Loucy (cell line): ENCODE measurements at regions not wholly inside any gene's neighbourhood (a gene's known extent, or its start where the extent isn't known, plus 50 kb on each side); places are given as distances from the start of the nearest gene placed in this dataset.

Source experiments
- EZH2phosphoT487 ChIP-seq: fragments of 200-600 bp; IDR thresholded peaks from 2 replicates; pipeline ENCODE4 v1.6.1; 2018; ENCODE audit warnings: antibody characterized with exemption, mild to moderate bottlenecking, moderate library complexity, borderline replicate concordance
- TF ChIP-seq, protein P1 (sequence below): fragments of 200-600 bp; sonication (generic); conservative IDR thresholded peaks from 2 replicates; pipeline ENCODE4 v1.5.1; 2014; ENCODE audit warnings: mild to moderate bottlenecking, antibody characterized with exemption, low read length

DNA sequence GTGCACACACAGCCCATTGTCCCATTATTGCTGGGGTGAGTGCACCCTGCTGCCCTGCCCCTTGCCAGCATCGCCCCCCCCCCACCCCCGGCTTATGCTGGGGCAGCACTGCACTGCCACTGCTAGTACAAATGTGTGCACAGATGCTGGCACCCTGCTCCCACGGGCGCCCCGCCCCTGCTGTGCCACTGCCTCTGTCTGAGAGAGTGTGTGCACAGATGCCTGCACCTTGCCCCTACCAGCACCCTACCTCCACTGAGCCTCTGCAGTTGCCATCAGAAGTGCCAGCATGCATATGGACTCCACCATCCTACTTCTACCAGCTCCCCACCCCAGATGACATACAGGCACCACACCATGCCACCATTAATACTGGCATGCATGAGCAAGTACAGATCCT, 454.6 kb upstream of the KHDRBS2 start:
- TF ChIP-seq, protein P1, sequence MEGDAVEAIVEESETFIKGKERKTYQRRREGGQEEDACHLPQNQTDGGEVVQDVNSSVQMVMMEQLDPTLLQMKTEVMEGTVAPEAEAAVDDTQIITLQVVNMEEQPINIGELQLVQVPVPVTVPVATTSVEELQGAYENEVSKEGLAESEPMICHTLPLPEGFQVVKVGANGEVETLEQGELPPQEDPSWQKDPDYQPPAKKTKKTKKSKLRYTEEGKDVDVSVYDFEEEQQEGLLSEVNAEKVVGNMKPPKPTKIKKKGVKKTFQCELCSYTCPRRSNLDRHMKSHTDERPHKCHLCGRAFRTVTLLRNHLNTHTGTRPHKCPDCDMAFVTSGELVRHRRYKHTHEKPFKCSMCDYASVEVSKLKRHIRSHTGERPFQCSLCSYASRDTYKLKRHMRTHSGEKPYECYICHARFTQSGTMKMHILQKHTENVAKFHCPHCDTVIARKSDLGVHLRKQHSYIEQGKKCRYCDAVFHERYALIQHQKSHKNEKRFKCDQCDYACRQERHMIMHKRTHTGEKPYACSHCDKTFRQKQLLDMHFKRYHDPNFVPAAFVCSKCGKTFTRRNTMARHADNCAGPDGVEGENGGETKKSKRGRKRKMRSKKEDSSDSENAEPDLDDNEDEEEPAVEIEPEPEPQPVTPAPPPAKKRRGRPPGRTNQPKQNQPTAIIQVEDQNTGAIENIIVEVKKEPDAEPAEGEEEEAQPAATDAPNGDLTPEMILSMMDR = no peak
- TF ChIP-seq EZH2phosphoT487 = no peak
